HepG2 (cell line): ENCODE measurements at regions not wholly inside any gene's neighbourhood (a gene's known extent, or its start where the extent isn't known, plus 50 kb on each side); places are given as distances from the start of the nearest gene placed in this dataset.

Source experiments
- ATAC-seq: fragments of 200-7000 bp; cut with Tn5 transposase; 3 replicates; pipeline ENCODE4 v1.9.1; 2020; ENCODE audit warnings: mild to moderate bottlenecking, moderate library complexity
- BruUV-seq: library from RNA; stranded (reverse); fragments of 400-500 nt; replicated peaks from 2 replicates; lab custom pipeline; 2021; lab: Mats Ljungman, UMichigan
- CTCF ChIA-PET: fragments of 300-600 bp; formaldehyde crosslinking; extraction: SDS; loops from one replicate; lab custom pipeline; 2021; ENCODE audit warnings: low total read pairs, inconsistent platforms, low intra/inter-chr PET ratio; lab: Yijun Ruan, JAX
- POLR2A ChIA-PET: fragments of 350-600 bp; sonication (Branson Sonifier 250); formaldehyde crosslinking; loops from one replicate; lab custom pipeline; 2020; ENCODE audit warnings: antibody characterized with exemption, inconsistent platforms; lab: Yijun Ruan, JAX
- DNase-seq: peaks from one replicate; pipeline ENCODE4 v3.0.0-alpha.2; 2015; ENCODE audit warnings: low spot score
- FAIRE-seq: peaks from 3 replicates; lab custom pipeline; 2011; peaks lifted over from hg19 to GRCh38; lab: Jason Lieb, UNC
- H2AFZ ChIP-seq: one replicate; pipeline ENCODE4 v1.6.1; 2011; ENCODE audit warnings: low read length, inconsistent platforms
- H3K27ac ChIP-seq: fragments of 300-600 bp; 3 replicates; pipeline ENCODE4 v1.8.0; 2011; ENCODE audit warnings: mixed run types, mild to moderate bottlenecking, mixed read lengths, low read length, inconsistent platforms; ENCODE audit not compliant: insufficient read depth; ENCODE audit errors: extremely low read length
- H3K27me3 ChIP-seq, 2 experiments: fragments of 200-600 bp in 1 of 2; 2 replicates in 1 of 2; 3 replicates in 1 of 2; pipeline versions ENCODE4 v1.6.0 to v1.8.0; 2011; ENCODE audit warnings: low read length in 2 of 2, mild to moderate bottlenecking in 2 of 2, moderate library complexity in 2 of 2, inconsistent platforms in 1 of 2; ENCODE audit not compliant: insufficient read depth in 2 of 2, control insufficient read depth in 1 of 2
- H3K36me3 ChIP-seq, 2 experiments: fragments of 200-600 bp in 1 of 2; replicated peaks in 1 of 2; 2 replicates in 1 of 2; 3 replicates in 1 of 2; pipeline versions ENCODE4 v1.5.1 to v1.8.0; 2011; ENCODE audit warnings: low read length in 2 of 2, inconsistent platforms in 1 of 2; ENCODE audit not compliant: insufficient read depth in 2 of 2, control insufficient read depth in 1 of 2
- H3K4me1 ChIP-seq: 2 replicates; pipeline ENCODE4 v1.5.1; 2012; ENCODE audit warnings: low read length, inconsistent platforms; ENCODE audit not compliant: insufficient read depth
- H3K4me2 ChIP-seq: 2 replicates; pipeline ENCODE4 v1.6.0; 2011; ENCODE audit warnings: low read depth, low read length, inconsistent platforms
- H3K4me3 ChIP-seq, 3 experiments: fragments of 200-600 bp in 1 of 3; sonication (generic), shearing (Covaris generic) in 1 of 3; replicated peaks in 1 of 3; 2 replicates each; pipeline ENCODE4 v1.5.1; 2011 to 2016; ENCODE audit warnings: low read length in 3 of 3, inconsistent platforms in 2 of 3, low read depth in 2 of 3, mild to moderate bottlenecking in 2 of 3, control low read depth in 1 of 3, mixed read lengths in 1 of 3; ENCODE audit not compliant: insufficient read depth in 1 of 3
- H3K79me2 ChIP-seq: one replicate; pipeline ENCODE4 v1.6.1; 2011; ENCODE audit warnings: low read length, inconsistent platforms; ENCODE audit not compliant: insufficient read depth
- H3K9ac ChIP-seq: 2 replicates; pipeline ENCODE4 v1.6.0; 2011; ENCODE audit warnings: mild to moderate bottlenecking, low read depth, low read length, inconsistent platforms; ENCODE audit not compliant: insufficient read depth
- H3K9me3 ChIP-seq: 2 replicates; pipeline ENCODE4 v1.5.1; 2012; ENCODE audit warnings: mild to moderate bottlenecking, low read length
- H4K20me1 ChIP-seq: 2 replicates; pipeline ENCODE4 v1.6.0; 2011; ENCODE audit warnings: inconsistent platforms, mild to moderate bottlenecking, low read length, moderate library complexity; ENCODE audit not compliant: insufficient read depth
- ETV5 ChIP-seq: IDR thresholded peaks from 2 replicates; pipeline ENCODE4 v1.6.1; 2018; ENCODE audit warnings: missing biosample characterization, missing genetic modification reagents, inconsistent platforms, borderline replicate concordance
- ZMYM4 ChIP-seq: sonication (generic); formaldehyde crosslinking; IDR thresholded peaks from 2 replicates; pipeline ENCODE4 v1.8.1; 2023; ENCODE audit warnings: mild to moderate bottlenecking, missing genetic modification reagents
- ZNF251 ChIP-seq: sonication (generic); formaldehyde crosslinking; IDR thresholded peaks from 2 replicates; pipeline ENCODE4 v1.9.0; 2021; ENCODE audit warnings: mild to moderate bottlenecking, missing genetic modification reagents
- ZNF367 ChIP-seq: sonication (generic); formaldehyde crosslinking; IDR thresholded peaks from 2 replicates; pipeline ENCODE4 v1.4.0; 2020; ENCODE audit warnings: missing genetic modification reagents, borderline replicate concordance
- ZNF550 ChIP-seq: sonication (generic); formaldehyde crosslinking; IDR thresholded peaks from 2 replicates; pipeline ENCODE4 v1.4.0; 2020; ENCODE audit warnings: mild to moderate bottlenecking, missing genetic modification reagents, borderline replicate concordance
- WGBS: methylation state at CpG from one replicate; pipeline ENCODE4 v1.1.6; 2017; ENCODE audit warnings: low lambda C conversion rate; 5-methylcytosine and 5-hydroxymethylcytosine counted together
- in situ Hi-C: cut with HindIII; loops from 2 replicates; pipeline ENCODE4 v1.10.0; 2017; ENCODE audit warnings: low pct_unique_long_range_greater_than_20kb; ENCODE audit not compliant: extremely low pct_ligation_motif_present
- intact Hi-C: fragments of 100-400 bp; cut with micrococcal nuclease; formaldehyde crosslinking; loops from one replicate; pipeline ENCODE4 v1.10.0; 2022; ENCODE audit not compliant: unreplicated experiment
- TF ChIP-seq, protein P1 (sequence below): sonication (generic); formaldehyde crosslinking; IDR thresholded peaks from 2 replicates; pipeline ENCODE4 v1.4.0; 2020; ENCODE audit warnings: missing genetic modification reagents
- TF ChIP-seq, protein P2 (sequence below): sonication (generic); formaldehyde crosslinking; IDR thresholded peaks from 2 replicates; pipeline ENCODE4 v1.4.0; 2020; ENCODE audit warnings: missing genetic modification reagents, mild to moderate bottlenecking, borderline replicate concordance
- TF ChIP-seq, protein P3 (sequence below): sonication (generic); formaldehyde crosslinking; IDR thresholded peaks from 2 replicates; pipeline ENCODE4 v1.4.0; 2020; ENCODE audit warnings: missing genetic modification reagents

DNA sequence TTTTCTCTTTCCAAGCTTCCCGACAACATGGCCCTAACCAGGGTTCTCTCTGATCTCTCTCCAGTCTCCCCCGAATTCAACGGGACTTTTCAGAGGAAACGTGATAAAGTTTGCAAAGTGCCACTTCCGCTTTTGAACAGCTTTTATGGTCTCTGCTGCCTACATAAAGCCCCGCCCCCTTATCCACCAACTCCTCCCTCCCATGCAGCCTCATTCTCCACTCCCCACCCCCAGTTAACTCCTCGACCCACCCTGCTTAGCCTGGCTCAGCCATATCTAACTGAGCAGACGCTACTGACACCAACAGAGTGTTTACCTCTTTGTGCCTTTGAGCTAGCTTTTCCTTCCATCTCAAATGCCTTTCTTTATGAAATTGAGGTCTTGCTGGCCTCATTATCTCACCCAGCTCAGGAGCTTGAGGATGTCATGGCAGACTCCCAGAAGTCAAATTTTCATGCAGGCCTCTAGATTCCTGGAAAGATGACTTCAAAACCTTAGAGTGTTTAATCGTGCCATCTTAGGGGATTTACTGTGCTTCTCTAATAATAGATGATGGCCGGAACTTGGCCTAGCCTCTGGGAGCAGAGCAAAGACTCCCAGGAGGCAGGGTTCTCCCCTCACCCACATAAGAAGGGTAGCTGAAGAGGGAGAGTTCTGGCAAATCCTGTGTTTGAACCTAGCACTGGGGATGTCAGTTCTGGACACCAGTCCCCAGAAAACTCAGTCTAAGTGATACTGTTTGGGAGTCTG is 606.0 kb downstream of the BCOR start (continued):
- TF ChIP-seq, protein P1, sequence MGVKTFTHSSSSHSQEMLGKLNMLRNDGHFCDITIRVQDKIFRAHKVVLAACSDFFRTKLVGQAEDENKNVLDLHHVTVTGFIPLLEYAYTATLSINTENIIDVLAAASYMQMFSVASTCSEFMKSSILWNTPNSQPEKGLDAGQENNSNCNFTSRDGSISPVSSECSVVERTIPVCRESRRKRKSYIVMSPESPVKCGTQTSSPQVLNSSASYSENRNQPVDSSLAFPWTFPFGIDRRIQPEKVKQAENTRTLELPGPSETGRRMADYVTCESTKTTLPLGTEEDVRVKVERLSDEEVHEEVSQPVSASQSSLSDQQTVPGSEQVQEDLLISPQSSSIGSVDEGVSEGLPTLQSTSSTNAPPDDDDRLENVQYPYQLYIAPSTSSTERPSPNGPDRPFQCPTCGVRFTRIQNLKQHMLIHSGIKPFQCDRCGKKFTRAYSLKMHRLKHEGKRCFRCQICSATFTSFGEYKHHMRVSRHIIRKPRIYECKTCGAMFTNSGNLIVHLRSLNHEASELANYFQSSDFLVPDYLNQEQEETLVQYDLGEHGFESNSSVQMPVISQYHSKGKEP (CRISPR knock-in tag), result no peak
- no peak for TF ChIP-seq ZMYM4

DNA sequence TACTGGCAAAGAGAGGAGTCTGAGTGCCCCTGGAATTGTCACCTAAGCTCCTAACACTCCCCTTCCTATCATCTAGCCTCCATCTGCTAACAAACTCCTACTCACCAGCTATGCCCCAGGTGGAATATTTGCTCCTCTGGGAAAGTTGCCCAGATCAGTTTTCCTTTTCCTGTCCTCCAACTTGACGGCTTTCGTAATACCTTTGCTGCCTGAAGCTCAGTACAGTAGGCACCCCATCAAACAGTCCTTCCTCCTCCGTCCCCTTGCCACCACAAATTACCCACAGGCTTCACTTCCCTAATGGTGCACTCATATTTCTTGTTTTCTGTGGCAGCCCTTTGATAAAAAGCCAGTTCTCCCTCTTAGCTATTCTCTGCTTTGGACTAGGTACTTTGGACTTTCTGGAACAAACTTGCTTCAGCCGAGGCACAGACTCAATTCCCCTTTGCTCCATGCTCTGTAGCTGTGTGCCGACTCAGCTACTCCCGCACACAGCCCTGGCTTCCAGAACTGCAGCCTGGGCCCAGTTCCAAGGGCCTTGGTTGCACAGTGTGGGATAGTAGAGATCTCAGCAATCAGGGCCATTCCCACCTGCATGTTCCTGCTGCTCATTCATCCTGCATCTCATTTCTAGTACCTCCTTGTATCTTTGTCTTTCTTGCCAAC is 605.1 kb downstream of the BCOR start:
- DNase-seq (no peak), ATAC-seq (no peak), FAIRE-seq (no peak)
- Histone ChIP-seq H3K79me2 (no peaks in the 10 kb centered on the region), H3K9me3 (no peaks in the 10 kb centered on the region), H3K4me2 (no peak overlapping the region), H3K27ac (no peak overlapping the region), H3K27me3 (no peaks in the 10 kb centered on the region), H3K4me1 (no peaks in the 10 kb centered on the region), H2AFZ (no peak overlapping the region), H3K9ac (no peak overlapping the region), H4K20me1 (no peaks in the 10 kb centered on the region), H3K4me3 (no peak overlapping the region), H3K36me3 (no peaks in the 10 kb centered on the region)
- 9% methylated on average over 5 of the region's 6 CpGs for WGBS
- TF ChIP-seq ZNF251 (CRISPR knock-in tag), result no peak
- TF ChIP-seq, protein P2, sequence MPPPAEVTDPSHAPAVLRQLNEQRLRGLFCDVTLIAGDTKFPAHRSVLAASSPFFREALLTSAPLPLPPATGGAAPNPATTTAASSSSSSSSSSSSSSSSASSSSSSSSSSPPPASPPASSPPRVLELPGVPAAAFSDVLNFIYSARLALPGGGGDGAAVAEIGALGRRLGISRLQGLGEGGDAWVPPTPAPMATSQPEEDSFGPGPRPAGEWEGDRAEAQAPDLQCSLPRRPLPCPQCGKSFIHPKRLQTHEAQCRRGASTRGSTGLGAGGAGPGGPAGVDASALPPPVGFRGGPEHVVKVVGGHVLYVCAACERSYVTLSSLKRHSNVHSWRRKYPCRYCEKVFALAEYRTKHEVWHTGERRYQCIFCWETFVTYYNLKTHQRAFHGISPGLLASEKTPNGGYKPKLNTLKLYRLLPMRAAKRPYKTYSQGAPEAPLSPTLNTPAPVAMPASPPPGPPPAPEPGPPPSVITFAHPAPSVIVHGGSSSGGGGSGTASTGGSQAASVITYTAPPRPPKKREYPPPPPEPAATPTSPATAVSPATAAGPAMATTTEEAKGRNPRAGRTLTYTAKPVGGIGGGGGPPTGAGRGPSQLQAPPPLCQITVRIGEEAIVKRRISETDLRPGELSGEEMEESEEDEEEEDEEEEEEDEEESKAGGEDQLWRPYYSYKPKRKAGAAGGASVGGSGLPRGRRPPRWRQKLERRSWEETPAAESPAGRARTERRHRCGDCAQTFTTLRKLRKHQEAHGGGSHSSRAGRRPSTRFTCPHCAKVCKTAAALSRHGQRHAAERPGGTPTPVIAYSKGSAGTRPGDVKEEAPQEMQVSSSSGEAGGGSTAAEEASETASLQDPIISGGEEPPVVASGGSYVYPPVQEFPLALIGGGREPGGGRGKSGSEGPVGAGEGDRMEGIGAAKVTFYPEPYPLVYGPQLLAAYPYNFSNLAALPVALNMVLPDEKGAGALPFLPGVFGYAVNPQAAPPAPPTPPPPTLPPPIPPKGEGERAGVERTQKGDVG, result no peak
- no peak for TF ChIP-seq ZNF367 (CRISPR knock-in tag)
- no peak for TF ChIP-seq ETV5 (CRISPR knock-in tag)
- TF ChIP-seq, protein P3, sequence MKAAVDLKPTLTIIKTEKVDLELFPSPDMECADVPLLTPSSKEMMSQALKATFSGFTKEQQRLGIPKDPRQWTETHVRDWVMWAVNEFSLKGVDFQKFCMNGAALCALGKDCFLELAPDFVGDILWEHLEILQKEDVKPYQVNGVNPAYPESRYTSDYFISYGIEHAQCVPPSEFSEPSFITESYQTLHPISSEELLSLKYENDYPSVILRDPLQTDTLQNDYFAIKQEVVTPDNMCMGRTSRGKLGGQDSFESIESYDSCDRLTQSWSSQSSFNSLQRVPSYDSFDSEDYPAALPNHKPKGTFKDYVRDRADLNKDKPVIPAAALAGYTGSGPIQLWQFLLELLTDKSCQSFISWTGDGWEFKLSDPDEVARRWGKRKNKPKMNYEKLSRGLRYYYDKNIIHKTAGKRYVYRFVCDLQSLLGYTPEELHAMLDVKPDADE (CRISPR knock-in tag), result no peak
- no peak for TF ChIP-seq ZNF550 (CRISPR knock-in tag)
- ChIA-PET CTCF (no interaction called here), POLR2A (no interaction called here)
- in situ Hi-C loops (no loop called here), intact Hi-C loops (no loop called here)
- no TSS peak for BruUV-seq
